Astrocyte (in vitro differentiated cells and primary cell): ENCODE measurements at regions not wholly inside any gene's neighbourhood (a gene's known extent, or its start where the extent isn't known, plus 50 kb on each side); places are given as distances from the start of the nearest gene placed in this dataset.

ENCODE experiments used
- EZH2 ChIP-seq: IDR thresholded peaks from 2 replicates; pipeline ENCODE4 v1.6.1; 2012; ENCODE audit warnings: mild to moderate bottlenecking, low read length, inconsistent platforms; ENCODE audit not compliant: insufficient read depth
- TF ChIP-seq, protein P1 (sequence below): IDR thresholded peaks from 2 replicates; pipeline ENCODE4 v1.5.1; 2011; ENCODE audit warnings: low read depth, mild to moderate bottlenecking, inconsistent platforms, low read length, moderate library complexity; ENCODE audit not compliant: insufficient read depth

DNA sequence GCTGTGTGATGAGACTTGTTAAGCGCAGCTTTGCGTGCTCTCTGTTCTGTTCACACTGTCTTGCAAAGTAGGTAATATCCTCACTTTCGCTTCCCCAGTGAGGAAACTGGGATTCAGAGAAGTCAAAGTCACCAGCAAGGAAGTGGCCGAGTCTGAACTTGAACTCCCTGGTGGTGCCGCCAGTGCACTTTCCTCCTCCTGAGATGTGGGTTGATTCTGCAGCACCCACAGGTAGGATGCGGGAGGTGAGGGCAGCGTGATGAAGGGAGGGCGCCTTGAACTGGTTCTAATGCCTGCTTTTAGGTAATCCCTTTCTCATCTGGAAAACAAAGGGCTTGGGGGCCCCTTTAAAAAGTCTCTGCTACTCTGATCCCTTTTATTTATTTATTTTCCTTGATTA lies 54.9 kb upstream of the IGF1 start:
- TF ChIP-seq, protein P1, sequence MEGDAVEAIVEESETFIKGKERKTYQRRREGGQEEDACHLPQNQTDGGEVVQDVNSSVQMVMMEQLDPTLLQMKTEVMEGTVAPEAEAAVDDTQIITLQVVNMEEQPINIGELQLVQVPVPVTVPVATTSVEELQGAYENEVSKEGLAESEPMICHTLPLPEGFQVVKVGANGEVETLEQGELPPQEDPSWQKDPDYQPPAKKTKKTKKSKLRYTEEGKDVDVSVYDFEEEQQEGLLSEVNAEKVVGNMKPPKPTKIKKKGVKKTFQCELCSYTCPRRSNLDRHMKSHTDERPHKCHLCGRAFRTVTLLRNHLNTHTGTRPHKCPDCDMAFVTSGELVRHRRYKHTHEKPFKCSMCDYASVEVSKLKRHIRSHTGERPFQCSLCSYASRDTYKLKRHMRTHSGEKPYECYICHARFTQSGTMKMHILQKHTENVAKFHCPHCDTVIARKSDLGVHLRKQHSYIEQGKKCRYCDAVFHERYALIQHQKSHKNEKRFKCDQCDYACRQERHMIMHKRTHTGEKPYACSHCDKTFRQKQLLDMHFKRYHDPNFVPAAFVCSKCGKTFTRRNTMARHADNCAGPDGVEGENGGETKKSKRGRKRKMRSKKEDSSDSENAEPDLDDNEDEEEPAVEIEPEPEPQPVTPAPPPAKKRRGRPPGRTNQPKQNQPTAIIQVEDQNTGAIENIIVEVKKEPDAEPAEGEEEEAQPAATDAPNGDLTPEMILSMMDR = no peak
- TF ChIP-seq EZH2 = no peak
